HG03039 (cell line): ENCODE measurements at regions not wholly inside any gene's neighbourhood (a gene's known extent, or its start where the extent isn't known, plus 50 kb on each side); places are given as distances from the start of the nearest gene placed in this dataset.
"Not testable (repeated sequence)": the region's sequence is repeated elsewhere in the genome, so short reads cannot be mapped to it uniquely, and the experiment has no call there.

Source experiments
- ATAC-seq: cut with Tn5 transposase; IDR thresholded peaks from one replicate; pipeline ENCODE4 v1.9.1; 2021; ENCODE audit warnings: mild to moderate bottlenecking, moderate library complexity; ENCODE audit not compliant: unreplicated experiment

GRCh38 chr18:1779587-1779986, 791.7 kb downstream of the METTL4 start:
- no peak for ATAC-seq

DNA sequence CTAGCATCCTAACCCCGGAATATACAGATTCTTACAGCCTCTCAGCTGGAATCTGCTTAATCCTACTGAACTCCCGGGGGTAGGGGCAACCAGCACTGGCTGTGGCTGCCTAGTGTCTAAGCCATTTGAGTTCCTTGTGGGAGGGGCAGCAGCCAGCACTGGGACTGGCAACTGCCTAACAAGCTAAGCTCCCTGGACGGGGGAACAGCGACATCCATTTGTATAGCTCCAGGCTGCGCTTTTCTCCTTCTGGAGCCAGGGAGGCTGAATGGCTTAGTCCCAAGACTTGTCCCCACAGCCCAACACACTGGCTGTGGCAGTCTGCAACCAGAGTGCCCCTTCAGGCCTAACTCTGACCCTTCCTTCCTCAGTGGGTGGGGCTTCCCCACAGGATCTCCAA, 787.2 kb downstream of the METTL4 start:
- no peak for ATAC-seq

DNA sequence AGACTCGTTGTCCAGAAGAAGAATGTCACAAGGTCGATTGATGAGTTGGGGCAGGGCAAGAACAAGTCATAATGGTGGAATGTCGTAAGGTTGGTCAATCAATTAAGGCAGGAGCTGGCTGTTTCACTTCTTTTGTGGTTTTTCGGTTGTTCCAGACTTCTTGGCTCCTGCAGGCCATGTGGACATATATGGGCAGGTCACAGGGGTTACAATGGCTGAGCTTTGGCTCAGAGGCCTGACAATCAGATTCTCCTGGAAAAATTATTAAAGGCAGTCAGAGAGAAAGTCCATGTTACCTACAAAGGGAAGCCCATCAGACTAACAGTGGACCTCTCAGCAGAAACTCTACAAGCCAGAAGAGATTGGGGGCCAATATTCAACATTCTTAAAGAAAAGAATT, 785.3 kb downstream of the METTL4 start:
- ATAC-seq, result not testable (repeated sequence)

GRCh38 chr18:1796636-1797035, 774.7 kb downstream of the METTL4 start:
- ATAC-seq, result no peak

GRCh38 chr18:1797235-1797634, 774.1 kb downstream of the METTL4 start:
- no peak for ATAC-seq

DNA sequence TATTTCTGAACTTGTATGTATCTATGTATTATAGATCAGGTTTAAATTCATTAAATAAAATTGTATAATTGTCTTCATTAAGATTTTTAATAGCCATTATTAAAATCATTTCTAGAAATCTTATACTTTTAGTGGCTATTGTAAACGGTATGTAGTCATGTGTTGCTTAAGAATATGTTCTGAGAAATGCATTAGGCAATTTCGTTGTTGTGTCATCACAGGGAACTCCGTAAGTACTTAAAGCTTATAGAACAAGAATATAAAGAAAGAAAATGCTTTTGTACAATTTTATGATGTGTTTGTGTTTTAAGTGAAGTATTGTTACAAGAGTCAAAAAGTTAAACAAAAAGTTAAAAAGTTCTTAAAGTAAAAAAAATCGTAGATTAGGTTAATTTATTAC, 765.8 kb downstream of the METTL4 start:
- ATAC-seq, result no peak

DNA sequence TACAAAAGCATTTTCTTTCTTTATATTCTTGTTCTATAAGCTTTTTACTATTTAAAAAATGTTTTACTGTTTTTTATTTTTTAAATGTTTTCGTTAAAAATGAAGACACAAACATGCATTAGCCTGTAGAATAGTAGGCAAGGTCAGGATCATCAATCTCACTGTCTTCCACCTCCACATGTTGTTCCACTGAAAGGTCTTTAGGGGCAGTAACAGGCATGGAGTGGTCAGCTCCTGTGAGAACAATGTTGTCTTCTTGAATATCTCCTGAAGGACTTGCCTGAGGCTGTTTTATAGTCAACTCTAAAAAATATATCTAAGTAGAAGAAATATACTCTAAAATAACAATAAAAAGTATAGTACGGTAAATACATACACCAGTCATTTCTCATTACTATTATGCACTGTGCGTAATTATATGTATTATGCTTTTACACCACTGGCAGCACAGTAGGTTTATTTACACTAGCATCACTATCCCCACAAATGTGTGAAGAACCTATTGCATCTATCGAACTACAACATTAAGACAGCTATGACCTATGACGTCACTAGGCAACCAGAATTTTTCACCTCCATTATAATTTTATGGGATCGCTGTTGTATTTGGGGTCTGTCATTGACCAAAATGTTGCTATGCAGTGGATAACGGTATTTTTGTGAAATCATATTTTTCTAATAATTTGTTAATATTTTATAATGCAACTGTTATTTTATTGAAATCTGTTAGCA, 764.3 kb downstream of the METTL4 start:
- ATAC-seq, result no peak

GRCh38 chr18:1811282-1811681, 760.0 kb downstream of the METTL4 start:
- no peak for ATAC-seq

DNA sequence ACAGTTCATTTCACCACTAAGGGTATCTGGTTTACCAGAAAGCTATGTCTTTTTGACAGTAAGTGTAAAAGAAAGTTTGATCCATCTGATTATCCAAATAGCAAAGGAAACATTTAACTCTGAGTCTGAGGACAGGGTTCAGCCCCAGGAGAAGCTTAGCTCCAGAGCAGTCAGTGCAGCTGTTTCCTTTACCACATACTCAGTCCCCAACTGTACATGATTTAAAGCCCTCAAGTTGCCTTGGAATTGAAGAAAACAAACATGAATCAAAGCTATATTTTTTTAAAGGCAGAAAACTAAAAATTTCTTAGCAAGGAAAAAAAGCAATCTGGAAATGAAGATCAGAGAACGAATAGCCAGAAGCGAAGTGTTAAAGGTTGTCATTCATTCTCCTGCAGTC, 746.0 kb downstream of the METTL4 start:
- ATAC-seq, result no peak

GRCh38 chr18:1840878-1841277, 730.4 kb downstream of the METTL4 start:
- no peak for ATAC-seq

GRCh38 chr18:1846640-1847039, 724.7 kb downstream of the METTL4 start:
- no peak for ATAC-seq

GRCh38 chr18:1848716-1849115, 722.6 kb downstream of the METTL4 start:
- ATAC-seq, result no peak

DNA sequence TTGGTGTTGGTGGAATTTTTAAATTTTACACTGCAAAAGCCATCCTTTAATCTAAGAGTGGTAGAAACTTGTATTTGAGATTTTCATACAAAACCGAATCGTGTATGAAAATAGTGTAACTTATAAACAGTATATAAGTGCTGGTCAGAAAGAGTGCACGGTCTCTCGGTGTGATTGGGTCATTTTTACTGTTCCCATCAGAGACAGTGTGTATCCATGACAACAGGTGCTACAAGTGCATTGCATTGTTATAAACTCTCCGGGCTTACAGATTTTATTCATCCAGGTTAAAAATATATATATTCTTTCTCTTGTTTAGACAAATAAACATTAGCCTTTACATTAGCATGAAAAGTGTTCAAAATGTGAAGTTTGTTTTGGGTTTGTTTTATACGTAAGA, 721.9 kb downstream of the METTL4 start:
- ATAC-seq, result no peak

DNA sequence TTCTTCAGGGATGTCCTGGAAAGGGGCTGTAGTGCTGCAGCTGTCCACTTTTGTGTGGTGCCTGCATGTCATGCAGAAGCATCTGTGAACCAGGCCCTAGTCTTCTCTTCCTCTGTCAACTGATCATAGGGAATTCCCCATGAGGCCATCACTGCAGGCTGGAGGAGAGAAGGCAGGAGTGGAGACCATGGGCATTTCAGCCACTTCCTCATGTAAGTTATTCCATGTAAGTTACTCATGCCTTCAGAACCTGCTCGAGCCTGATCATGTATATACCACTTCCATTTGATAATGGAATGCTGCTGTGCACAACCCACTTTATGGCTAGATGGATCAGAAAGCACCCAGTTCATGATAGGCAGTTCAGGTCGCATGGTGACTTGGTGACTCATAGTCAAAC, 714.0 kb downstream of the METTL4 start:
- ATAC-seq, result not testable (repeated sequence)

- ATAC-seq, result no peak
These were observed 709.8 kb downstream of the METTL4 start for GRCh38 chr18:1861473-1861872.

DNA sequence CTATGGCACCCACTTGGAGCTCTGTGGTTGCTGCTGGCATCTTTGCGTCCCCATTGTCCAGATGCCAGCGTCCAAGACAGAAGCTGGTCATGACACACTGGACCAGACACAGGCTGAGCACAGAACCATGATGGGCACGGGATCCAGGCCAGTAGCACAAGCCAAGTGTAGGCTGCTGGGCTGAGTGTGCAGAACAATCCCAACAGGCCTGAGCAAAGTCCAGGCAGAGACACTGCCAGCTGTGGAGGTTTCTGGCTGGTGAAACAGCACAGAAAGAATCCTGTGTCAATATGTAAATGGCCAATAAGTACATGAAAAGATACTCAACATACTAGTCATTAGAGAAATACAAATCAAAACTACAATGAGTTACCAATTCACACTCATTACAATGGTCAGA, 705.4 kb downstream of the METTL4 start:
- ATAC-seq, result no peak

DNA sequence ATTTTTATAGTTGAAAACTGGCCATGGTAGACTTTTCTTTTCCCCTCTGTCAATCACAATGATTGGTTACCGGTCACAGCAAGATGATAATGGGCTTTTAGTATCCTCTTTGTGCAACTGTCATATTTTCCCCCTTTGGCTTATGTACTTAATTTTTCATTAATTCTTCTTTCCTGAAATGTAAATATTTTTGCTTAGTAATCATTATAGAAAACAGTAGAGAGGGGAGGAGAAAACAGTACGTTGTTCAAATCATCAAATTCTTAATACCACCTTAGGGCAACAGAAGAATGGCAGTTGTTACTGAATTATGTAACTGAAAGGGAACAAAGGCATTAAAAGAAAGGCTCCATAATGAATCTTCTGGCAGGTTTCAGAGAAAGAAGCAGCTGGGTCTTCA, 699.0 kb downstream of the METTL4 start:
- no peak for ATAC-seq

DNA sequence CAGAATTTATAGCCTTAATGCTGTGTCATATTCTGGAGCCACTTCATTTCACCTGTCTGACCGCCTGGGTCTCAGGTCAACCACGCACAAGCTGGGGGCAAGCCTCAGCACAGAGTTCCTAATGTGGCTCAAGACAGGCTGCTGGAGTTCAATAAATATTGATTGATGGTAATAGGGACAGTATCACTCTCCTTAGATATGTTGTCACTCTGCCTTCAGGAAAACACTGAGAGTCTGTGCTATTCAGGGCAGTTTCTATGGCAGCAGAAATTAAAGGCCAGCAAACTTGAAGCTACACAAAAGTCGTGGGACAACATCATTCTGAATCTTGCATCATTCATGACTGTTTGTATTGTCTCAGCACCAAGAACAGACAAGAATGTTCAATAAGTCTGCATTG, 696.1 kb downstream of the METTL4 start:
- ATAC-seq, result no peak

DNA sequence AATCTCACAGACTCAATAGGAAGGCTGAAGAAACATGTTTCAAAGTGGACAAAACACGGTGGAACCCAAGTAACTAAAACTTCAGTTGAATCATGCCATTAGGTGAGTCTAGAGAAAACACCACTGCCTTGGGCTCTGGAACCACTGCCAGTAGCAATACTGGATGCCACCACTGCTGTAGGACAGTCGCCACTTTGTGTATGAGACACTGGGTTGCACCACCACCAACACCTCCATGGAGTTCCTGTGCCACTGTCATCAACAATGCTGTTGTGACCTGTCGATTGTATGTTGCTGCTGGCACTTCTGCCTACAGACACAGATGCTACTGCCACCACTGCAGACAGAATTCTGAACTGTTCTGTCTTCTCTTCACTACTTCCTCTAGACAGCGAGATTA, 686.7 kb downstream of the METTL4 start:
- ATAC-seq, result no peak

GRCh38 chr18:1891641-1892040, 679.7 kb downstream of the METTL4 start:
- ATAC-seq, result no peak

DNA sequence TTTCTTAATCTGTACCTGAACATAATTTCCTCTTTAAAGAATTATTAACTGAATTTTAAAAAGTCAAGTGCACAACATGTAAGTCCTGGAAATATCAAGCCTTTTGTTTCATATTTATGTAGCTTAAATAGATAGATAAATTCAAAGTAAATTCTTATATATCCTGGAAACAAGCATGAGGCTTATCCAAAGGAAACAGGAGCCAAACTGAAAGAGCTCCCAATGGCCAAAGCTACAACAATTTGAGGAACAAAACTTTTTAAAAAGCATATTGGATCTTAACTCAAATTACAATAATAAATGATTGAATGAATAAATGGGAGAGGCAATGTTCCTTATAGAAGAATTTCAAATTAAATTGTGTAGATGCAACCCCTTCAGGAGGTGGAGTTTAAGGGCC, 679.1 kb downstream of the METTL4 start:
- ATAC-seq, result no peak

GRCh38 chr18:1895456-1896185, 675.7 kb downstream of the METTL4 start:
- ATAC-seq, result no peak

- no peak for ATAC-seq
These were observed 664.9 kb downstream of the METTL4 start for GRCh38 chr18:1906421-1906820.
